H9 (cell line): ENCODE measurements at regions not wholly inside any gene's neighbourhood (a gene's known extent, or its start where the extent isn't known, plus 50 kb on each side); places are given as distances from the start of the nearest gene placed in this dataset.

Experiments
- DNase-seq: peaks from one replicate; pipeline ENCODE4 v3.0.0-alpha.2; 2017
- H2AFZ ChIP-seq: one replicate; pipeline ENCODE4 v1.6.1; 2013; ENCODE audit warnings: mild to moderate bottlenecking, low read length, control low read depth, moderate library complexity
- H2AK5ac ChIP-seq: 2 replicates; pipeline ENCODE4 v1.6.1; 2013; ENCODE audit warnings: low read length, control low read depth, mixed read lengths; ENCODE audit not compliant: insufficient read length
- H2BK120ac ChIP-seq: one replicate; pipeline ENCODE4 v1.6.1; 2013; ENCODE audit warnings: low read depth, mild to moderate bottlenecking, low read length, control low read depth, inconsistent platforms; ENCODE audit not compliant: poor library complexity, severe bottlenecking
- H2BK12ac ChIP-seq: 2 replicates; pipeline ENCODE4 v1.6.1; 2013; ENCODE audit warnings: low read length, control low read depth, mixed read lengths, low read depth; ENCODE audit not compliant: insufficient read length
- H2BK15ac ChIP-seq: 2 replicates; pipeline ENCODE4 v1.6.1; 2013; ENCODE audit warnings: low read depth, low read length, control low read depth
- H2BK20ac ChIP-seq: one replicate; pipeline ENCODE4 v1.6.1; 2013; ENCODE audit warnings: low read depth, mild to moderate bottlenecking, low read length, control low read depth, inconsistent platforms; ENCODE audit not compliant: poor library complexity, severe bottlenecking
- H2BK5ac ChIP-seq: 2 replicates; pipeline ENCODE4 v1.6.1; 2013; ENCODE audit warnings: low read length, control low read depth, mixed read lengths; ENCODE audit not compliant: insufficient read length
- H3K14ac ChIP-seq: 2 replicates; pipeline ENCODE4 v1.6.1; 2013; ENCODE audit warnings: low read length, control low read depth; ENCODE audit not compliant: insufficient read depth
- H3K18ac ChIP-seq: 2 replicates; pipeline ENCODE4 v1.6.1; 2013; ENCODE audit warnings: low read depth, mild to moderate bottlenecking, mixed read lengths, low read length, control low read depth; ENCODE audit not compliant: insufficient read length
- H3K23ac ChIP-seq: 2 replicates; pipeline ENCODE4 v1.6.1; 2013; ENCODE audit warnings: low read length, control low read depth, mixed read lengths, low read depth; ENCODE audit not compliant: insufficient read length
- H3K23me2 ChIP-seq: 2 replicates; pipeline ENCODE4 v1.6.1; 2013; ENCODE audit warnings: low read depth, mild to moderate bottlenecking, mixed read lengths, low read length, control low read depth; ENCODE audit not compliant: insufficient read length, poor library complexity, severe bottlenecking
- H3K27ac ChIP-seq: 2 replicates; pipeline ENCODE4 v1.5.1; 2013; ENCODE audit warnings: low read length, control low read depth, mixed read lengths, low read depth; ENCODE audit not compliant: insufficient read length
- H3K27me3 ChIP-seq: 2 replicates; pipeline ENCODE4 v1.6.1; 2013; ENCODE audit warnings: low read length, control low read depth, inconsistent platforms; ENCODE audit not compliant: insufficient read depth
- H3K4ac ChIP-seq: 2 replicates; pipeline ENCODE4 v1.6.1; 2013; ENCODE audit warnings: low read depth, mild to moderate bottlenecking, control low read depth, inconsistent platforms, low read length, moderate library complexity
- H3K4me1 ChIP-seq: 2 replicates; pipeline ENCODE4 v1.6.1; 2013; ENCODE audit warnings: low read length, control low read depth, inconsistent platforms; ENCODE audit not compliant: insufficient read depth
- H3K4me2 ChIP-seq: 2 replicates; pipeline ENCODE4 v1.6.1; 2013; ENCODE audit warnings: low read length, control low read depth, mixed read lengths; ENCODE audit not compliant: insufficient read length, insufficient read depth
- H3K56ac ChIP-seq: 2 replicates; pipeline ENCODE4 v1.6.1; 2013; ENCODE audit warnings: low read depth, mild to moderate bottlenecking, mixed read lengths, low read length, control low read depth; ENCODE audit not compliant: insufficient read length
- H3K79me1 ChIP-seq: 2 replicates; pipeline ENCODE4 v1.6.1; 2013; ENCODE audit warnings: low read depth, mild to moderate bottlenecking, moderate library complexity, low read length, control low read depth, inconsistent platforms; ENCODE audit not compliant: insufficient read depth, poor library complexity, severe bottlenecking
- H3K79me2 ChIP-seq: 2 replicates; pipeline ENCODE4 v1.6.1; 2013; ENCODE audit warnings: low read length, control low read depth, inconsistent platforms; ENCODE audit not compliant: insufficient read depth
- H3K9ac ChIP-seq: 2 replicates; pipeline ENCODE4 v1.6.1; 2013; ENCODE audit warnings: low read length, control low read depth, mixed read lengths; ENCODE audit not compliant: insufficient read length; ENCODE audit errors: extremely low read depth
- H3K9me3 ChIP-seq: one replicate; pipeline ENCODE4 v1.6.1; 2013; ENCODE audit warnings: low read depth, low read length, inconsistent platforms; ENCODE audit not compliant: control insufficient read depth
- H3T11ph ChIP-seq: one replicate; pipeline ENCODE4 v1.6.1; 2013; ENCODE audit warnings: mild to moderate bottlenecking, low read length, control low read depth, inconsistent platforms
- H4K20me1 ChIP-seq: one replicate; pipeline ENCODE4 v1.6.1; 2013; ENCODE audit not compliant: control insufficient read depth, insufficient read length, insufficient read depth
- H4K5ac ChIP-seq: 2 replicates; pipeline ENCODE4 v1.6.1; 2013; ENCODE audit warnings: low read depth, mild to moderate bottlenecking, mixed read lengths, low read length, control low read depth; ENCODE audit not compliant: insufficient read length
- H4K8ac ChIP-seq: replicated peaks from 2 replicates; pipeline ENCODE4 v1.6.1; 2013; ENCODE audit warnings: low read length, control low read depth, mixed read lengths, low read depth; ENCODE audit not compliant: insufficient read length
- H4K91ac ChIP-seq: 2 replicates; pipeline ENCODE4 v1.6.1; 2013; ENCODE audit warnings: low read depth, mild to moderate bottlenecking, moderate library complexity, mixed read lengths, low read length, control low read depth; ENCODE audit not compliant: insufficient read length
- H3K27ac Mint-ChIP-seq, 3 experiments: 2 replicates in 2 of 3; 3 replicates in 1 of 3; pipeline ENCODE4 v1.8.0; 2020 to 2021; ENCODE audit warnings: mixed read lengths in 3 of 3, mild to moderate bottlenecking in 1 of 3, moderate library complexity in 1 of 3
- H3K27me3 Mint-ChIP-seq: 2 replicates; pipeline ENCODE4 v1.8.0; 2021; ENCODE audit warnings: low read depth, mild to moderate bottlenecking, moderate library complexity, mixed read lengths
- H3K36me3 Mint-ChIP-seq, 3 experiments: 2 replicates in 2 of 3; 3 replicates in 1 of 3; pipeline ENCODE4 v1.8.0; 2020 to 2021; ENCODE audit warnings: low read depth in 3 of 3, mixed read lengths in 3 of 3; ENCODE audit not compliant: insufficient read depth in 1 of 3
- H3K4me1 Mint-ChIP-seq, 2 experiments: 2 replicates each; pipeline ENCODE4 v1.8.0; 2020; ENCODE audit warnings: mixed read lengths in 2 of 2
- H3K4me3 Mint-ChIP-seq, 2 experiments: 2 replicates in 1 of 2; 3 replicates in 1 of 2; pipeline ENCODE4 v1.8.0; 2020 to 2021; ENCODE audit warnings: mild to moderate bottlenecking in 2 of 2, mixed read lengths in 2 of 2, moderate library complexity in 1 of 2
- H3K9me3 Mint-ChIP-seq, 2 experiments: 2 replicates in 1 of 2; 3 replicates in 1 of 2; pipeline ENCODE4 v1.8.0; 2020; ENCODE audit warnings: mild to moderate bottlenecking in 2 of 2, mixed read lengths in 2 of 2, moderate library complexity in 1 of 2
- CTCF ChIP-seq: fragments of 200-600 bp; sonication (generic); conservative IDR thresholded peaks from 3 replicates; pipeline ENCODE4 v1.8.0; 2021; ENCODE audit warnings: antibody characterized with exemption, mild to moderate bottlenecking
- WGBS: extraction: QIAGEN DNeasy Blood & Tissue Kit; methylation state at CpG from one replicate; pipeline ENCODE4 v1.1.7; 2013; ENCODE audit warnings: missing lambda C conversion rate, low lambda C conversion rate, mixed read lengths; ENCODE audit not compliant: insufficient read length; ENCODE audit errors: extremely low coverage; 5-methylcytosine and 5-hydroxymethylcytosine counted together

GRCh38 chr4:104967034-104967401, 179.7 kb upstream of the TET2 start:
- H4K20me1 ChIP-seq = no peaks in the 10 kb centered on the region
- H2AK5ac ChIP-seq = no peak overlapping the region
- H3K4ac ChIP-seq = no peak overlapping the region
- no peak overlapping the region for H3K23ac ChIP-seq
- no peak overlapping the region for H3K27ac ChIP-seq
- Mint-ChIP-seq H3K4me1 (no peaks in the 10 kb centered on the region), H3K27ac (no peak overlapping the region), H3K36me3 (peaks cover 0 to 2% (median 0%) of the 10 kb centered on the region in 3 experiments; a peak in 2 of 7 replicates), H3K27me3 (peaks cover 2% of the 10 kb centered on the region), H3K9me3 (peaks cover 6 to 11% of the 10 kb centered on the region in 2 experiments; a peak in 3 of 5 replicates), H3K4me3 (no peak overlapping the region)
- H2BK15ac ChIP-seq = no peak overlapping the region
- no CpG with 5 or more reads among the region's 3 CpGs for WGBS
- DNase-seq = no peak
- H3K14ac ChIP-seq = no peak overlapping the region
- H3K79me2 ChIP-seq = no peaks in the 10 kb centered on the region
- H4K91ac ChIP-seq = no peak overlapping the region
- no peaks in the 10 kb centered on the region for H3K23me2 ChIP-seq
- H3K9ac ChIP-seq = no peak overlapping the region
- H2AFZ ChIP-seq = no peak overlapping the region
- H3K9me3 ChIP-seq = no peaks in the 10 kb centered on the region
- H3K4me2 ChIP-seq = no peak overlapping the region
- no peak overlapping the region for H4K5ac ChIP-seq
- no peak overlapping the region for H3K56ac ChIP-seq
- no peak overlapping the region for H2BK12ac ChIP-seq
- no peak for TF ChIP-seq CTCF
- H3K18ac ChIP-seq = no peak overlapping the region
- H3K4me1 ChIP-seq = no peaks in the 10 kb centered on the region
- no peaks in the 10 kb centered on the region for H3K79me1 ChIP-seq
- H4K8ac ChIP-seq = no peak overlapping the region
- no peaks in the 10 kb centered on the region for H3K27me3 ChIP-seq
- H2BK5ac ChIP-seq = no peak overlapping the region
- no peak overlapping the region for H2BK120ac ChIP-seq
- H3T11ph ChIP-seq = no peak overlapping the region
- no peak overlapping the region for H2BK20ac ChIP-seq
